ENCODE measurements at regions not wholly inside any gene's neighbourhood (a gene's known extent, or its start where the extent isn't known, plus 50 kb on each side); places are given as distances from the start of the nearest gene placed in this dataset.

GRCh38 chr6:44559486-44560270 is 172.2 kb downstream of the CDC5L start:
- Histone ChIP-seq H4K8ac (ENCODE audit: low read depth, low read length) (no peak overlapping the region), H4K12ac (ENCODE audit: low read depth, low read length) (no peak overlapping the region)
- no CpG with 5 or more reads among the region's 13 CpGs for WGBS (ENCODE audit: extremely low coverage, insufficient coverage, insufficient read length)

GRCh38 chr6:44560458-44561059 is 173.1 kb downstream of the CDC5L start:
- Histone ChIP-seq H3K27me3 (ENCODE audit: insufficient read depth, low read length) (no peaks in the 10 kb centered on the region), H3K36me3 (ENCODE audit: control insufficient read depth in 1 of 2, insufficient read depth in 2 of 2, low read length in 2 of 2) (no peaks in the 10 kb centered on the region), H3K18ac (ENCODE audit: low read length) (no peak overlapping the region), H3K4me1 (ENCODE audit: control insufficient read depth in 1 of 2, insufficient read depth in 2 of 2, low read length in 2 of 2) (no peaks in the 10 kb centered on the region), H3K79me1 (ENCODE audit: low read length) (no peaks in the 10 kb centered on the region), H3K4ac (ENCODE audit: low read depth, low read length) (no peak overlapping the region), H3K23ac (ENCODE audit: low read length) (no peak overlapping the region), H2AFZ (ENCODE audit: insufficient read depth, low read length, poor library complexity) (no peak overlapping the region), H4K8ac (ENCODE audit: low read depth, low read length) (no peak overlapping the region), H4K12ac (ENCODE audit: low read depth, low read length) (no peak overlapping the region), H2BK5ac (ENCODE audit: low read depth, low read length, poor library complexity) (no peak overlapping the region), H3K4me3 (ENCODE audit: low read depth, low read length) (no peak overlapping the region), H2BK120ac (ENCODE audit: insufficient read depth, low read length, poor library complexity) (no peak overlapping the region), H3K9ac (ENCODE audit: low read length) (no peak overlapping the region), H3K14ac (ENCODE audit: low read length) (no peak overlapping the region), H2AK5ac (ENCODE audit: low read length) (no peak overlapping the region), H2BK12ac (ENCODE audit: low read length) (no peak overlapping the region), H3K27ac (ENCODE audit: low read depth, low read length) (no peak overlapping the region), H3K79me2 (ENCODE audit: control insufficient read depth, insufficient read depth, low read length, poor library complexity) (no peaks in the 10 kb centered on the region), H3K4me2 (ENCODE audit: low read length) (no peak overlapping the region), H4K91ac (ENCODE audit: low read depth, low read length) (no peak overlapping the region), H3K9me3 (ENCODE audit: insufficient read depth, low read depth, low read length) (no peaks in the 10 kb centered on the region)
- no CpG with 5 or more reads among the region's 12 CpGs for WGBS (ENCODE audit: extremely low coverage, insufficient coverage, insufficient read length)
- no peak for DNase-seq

More at GRCh38 chr6:44559486-44560270, 172.2 kb downstream of the CDC5L start:
- Histone ChIP-seq H3K4me3 (ENCODE audit: low read depth, low read length) (no peak overlapping the region), H3K9me3 (ENCODE audit: insufficient read depth, low read depth, low read length) (no peaks in the 10 kb centered on the region), H4K91ac (ENCODE audit: low read depth, low read length) (no peak overlapping the region), H2BK12ac (ENCODE audit: low read length) (no peak overlapping the region), H3K27me3 (ENCODE audit: insufficient read depth, low read length) (no peaks in the 10 kb centered on the region), H2BK120ac (ENCODE audit: insufficient read depth, low read length, poor library complexity) (no peak overlapping the region), H3K36me3 (ENCODE audit: control insufficient read depth in 1 of 2, insufficient read depth in 2 of 2, low read length in 2 of 2) (no peaks in the 10 kb centered on the region), H3K27ac (ENCODE audit: low read depth, low read length) (no peak overlapping the region), H3K4ac (ENCODE audit: low read depth, low read length) (no peak overlapping the region), H2AK5ac (ENCODE audit: low read length) (no peak overlapping the region), H3K9ac (ENCODE audit: low read length) (no peak overlapping the region), H2AFZ (ENCODE audit: insufficient read depth, low read length, poor library complexity) (no peak overlapping the region), H3K79me1 (ENCODE audit: low read length) (no peaks in the 10 kb centered on the region), H3K79me2 (ENCODE audit: control insufficient read depth, insufficient read depth, low read length, poor library complexity) (no peaks in the 10 kb centered on the region), H3K14ac (ENCODE audit: low read length) (no peak overlapping the region), H3K18ac (ENCODE audit: low read length) (no peak overlapping the region), H2BK5ac (ENCODE audit: low read depth, low read length, poor library complexity) (no peak overlapping the region), H3K4me1 (ENCODE audit: control insufficient read depth in 1 of 2, insufficient read depth in 2 of 2, low read length in 2 of 2) (no peaks in the 10 kb centered on the region), H3K4me2 (ENCODE audit: low read length) (no peak overlapping the region), H3K23ac (ENCODE audit: low read length) (no peak overlapping the region)
- DNase-seq: no peak

GRCh38 chr6:44561060-44561623 is 173.6 kb downstream of the CDC5L start:
- no peaks in the 10 kb centered on the region for H3K79me1 ChIP-seq (ENCODE audit: low read length)
- H3K23ac ChIP-seq (ENCODE audit: low read length): no peak overlapping the region
- no peak for DNase-seq
- H2BK5ac ChIP-seq (ENCODE audit: low read depth, low read length, poor library complexity): no peak overlapping the region
- no peak overlapping the region for H3K9ac ChIP-seq (ENCODE audit: low read length)
- H3K27me3 ChIP-seq (ENCODE audit: insufficient read depth, low read length): no peaks in the 10 kb centered on the region
- no peak overlapping the region for H2BK12ac ChIP-seq (ENCODE audit: low read length)
- no peaks in the 10 kb centered on the region for H3K4me1 ChIP-seq (ENCODE audit: control insufficient read depth in 1 of 2, insufficient read depth in 2 of 2, low read length in 2 of 2)
- H3K36me3 ChIP-seq (ENCODE audit: control insufficient read depth in 1 of 2, insufficient read depth in 2 of 2, low read length in 2 of 2): no peaks in the 10 kb centered on the region
- H3K79me2 ChIP-seq (ENCODE audit: control insufficient read depth, insufficient read depth, low read length, poor library complexity): no peaks in the 10 kb centered on the region
- no peak overlapping the region for H3K4me3 ChIP-seq (ENCODE audit: low read depth, low read length)
- no peak overlapping the region for H4K12ac ChIP-seq (ENCODE audit: low read depth, low read length)
- no CpG with 5 or more reads among the region's 25 CpGs for WGBS (ENCODE audit: extremely low coverage, insufficient coverage, insufficient read length)
- no peak overlapping the region for H4K91ac ChIP-seq (ENCODE audit: low read depth, low read length)
- H3K4me2 ChIP-seq (ENCODE audit: low read length): no peak overlapping the region
- no peak overlapping the region for H3K27ac ChIP-seq (ENCODE audit: low read depth, low read length)
- H3K14ac ChIP-seq (ENCODE audit: low read length): no peak overlapping the region
- H3K18ac ChIP-seq (ENCODE audit: low read length): no peak overlapping the region
- H2AFZ ChIP-seq (ENCODE audit: insufficient read depth, low read length, poor library complexity): no peak overlapping the region
- no peak overlapping the region for H2BK120ac ChIP-seq (ENCODE audit: insufficient read depth, low read length, poor library complexity)
- H3K4ac ChIP-seq (ENCODE audit: low read depth, low read length): no peak overlapping the region
- H2AK5ac ChIP-seq (ENCODE audit: low read length): no peak overlapping the region
- no peak overlapping the region for H4K8ac ChIP-seq (ENCODE audit: low read depth, low read length)
- no peaks in the 10 kb centered on the region for H3K9me3 ChIP-seq (ENCODE audit: insufficient read depth, low read depth, low read length)

GRCh38 chr6:44561832-44562665 is 174.5 kb downstream of the CDC5L start:
- H3K4me3 ChIP-seq (ENCODE audit: low read depth, low read length): no peak overlapping the region
- H2AK5ac ChIP-seq (ENCODE audit: low read length): no peak overlapping the region
- no peak overlapping the region for H4K8ac ChIP-seq (ENCODE audit: low read depth, low read length)

More at GRCh38 chr6:44561832-44562665, 174.5 kb downstream of the CDC5L start:
- no peaks in the 10 kb centered on the region for H3K4me1 ChIP-seq (ENCODE audit: control insufficient read depth in 1 of 2, insufficient read depth in 2 of 2, low read length in 2 of 2)
- H3K9ac ChIP-seq (ENCODE audit: low read length): no peak overlapping the region
- no peak overlapping the region for H3K4me2 ChIP-seq (ENCODE audit: low read length)
- H3K4ac ChIP-seq (ENCODE audit: low read depth, low read length): no peak overlapping the region
- H3K27me3 ChIP-seq (ENCODE audit: insufficient read depth, low read length): no peaks in the 10 kb centered on the region
- H3K36me3 ChIP-seq (ENCODE audit: control insufficient read depth in 1 of 2, insufficient read depth in 2 of 2, low read length in 2 of 2): no peaks in the 10 kb centered on the region
- no peaks in the 10 kb centered on the region for H3K9me3 ChIP-seq (ENCODE audit: insufficient read depth, low read depth, low read length)
- no peak overlapping the region for H4K12ac ChIP-seq (ENCODE audit: low read depth, low read length)
- H3K79me2 ChIP-seq (ENCODE audit: control insufficient read depth, insufficient read depth, low read length, poor library complexity): no peaks in the 10 kb centered on the region
- no peak overlapping the region for H2BK120ac ChIP-seq (ENCODE audit: insufficient read depth, low read length, poor library complexity)
- no peak overlapping the region for H3K27ac ChIP-seq (ENCODE audit: low read depth, low read length)
- H3K79me1 ChIP-seq (ENCODE audit: low read length): no peaks in the 10 kb centered on the region
- no peak overlapping the region for H4K91ac ChIP-seq (ENCODE audit: low read depth, low read length)
- no peak overlapping the region for H2BK12ac ChIP-seq (ENCODE audit: low read length)
- H3K14ac ChIP-seq (ENCODE audit: low read length): no peak overlapping the region
- WGBS (ENCODE audit: extremely low coverage, insufficient coverage, insufficient read length): no CpG with 5 or more reads among the region's 8 CpGs
- no peak overlapping the region for H3K18ac ChIP-seq (ENCODE audit: low read length)
- H2BK5ac ChIP-seq (ENCODE audit: low read depth, low read length, poor library complexity): no peak overlapping the region
- peak in 1 of 2 donors; percentile 2 for DNase-seq
- no peak overlapping the region for H2AFZ ChIP-seq (ENCODE audit: insufficient read depth, low read length, poor library complexity)
- H3K23ac ChIP-seq (ENCODE audit: low read length): no peak overlapping the region

Data from trophoblast cell (in vitro differentiated cells and primary cell).